GM18505 (cell line): ENCODE measurements at regions not wholly inside any gene's neighbourhood (a gene's known extent, or its start where the extent isn't known, plus 50 kb on each side); places are given as distances from the start of the nearest gene placed in this dataset.

Source experiments
- ATAC-seq: cut with Tn5 transposase; IDR thresholded peaks from one replicate; pipeline ENCODE4 v1.9.1; 2021; ENCODE audit not compliant: unreplicated experiment
- POLR2A ChIP-seq: IDR thresholded peaks from 4 replicates; pipeline ENCODE4 v1.6.1; 2011; ENCODE audit warnings: borderline replicate concordance; ENCODE audit not compliant: insufficient read depth, insufficient read length; ENCODE audit errors: extremely low read depth

DNA sequence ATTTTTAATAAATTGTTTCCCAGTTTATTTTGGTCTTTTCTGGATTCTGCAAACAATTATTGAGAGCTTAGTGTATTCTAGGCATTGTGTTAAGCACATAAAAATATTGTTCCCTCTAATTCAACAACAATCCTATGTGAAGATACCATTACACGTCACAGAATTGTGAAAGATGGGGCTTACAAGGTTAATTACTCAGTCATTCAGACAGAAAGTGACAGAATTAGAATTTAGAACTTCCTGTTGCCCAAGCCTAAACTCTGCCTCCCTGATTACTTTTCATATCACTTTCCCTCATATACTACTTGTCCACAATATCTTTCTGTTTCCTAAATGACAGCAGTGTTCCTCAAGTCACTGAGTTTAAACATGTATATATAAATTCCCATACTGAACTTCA lies 186.7 kb upstream of the VEGFC start:
- ATAC-seq, result no peak
- no peak for TF ChIP-seq POLR2A

DNA sequence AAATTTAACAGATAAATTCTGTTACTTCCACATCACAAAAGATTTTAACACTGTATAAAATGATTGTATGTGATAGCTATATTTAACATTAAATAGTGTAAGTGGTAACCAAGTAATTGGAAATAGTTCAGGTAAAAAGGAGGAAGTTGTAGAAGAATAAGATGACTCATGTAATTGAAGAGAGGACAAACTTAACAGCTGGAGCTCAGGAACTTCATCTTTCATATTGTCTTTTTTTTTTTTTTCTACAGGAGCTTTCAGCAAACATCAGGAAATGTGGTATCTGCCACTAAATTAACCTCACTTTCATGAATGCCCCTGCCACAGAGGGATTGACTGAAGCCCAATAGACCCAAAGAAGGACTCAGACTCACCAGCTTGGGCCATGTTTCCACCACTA lies 188.4 kb upstream of the VEGFC start:
- ATAC-seq, result no peak
- no peak for TF ChIP-seq POLR2A

DNA sequence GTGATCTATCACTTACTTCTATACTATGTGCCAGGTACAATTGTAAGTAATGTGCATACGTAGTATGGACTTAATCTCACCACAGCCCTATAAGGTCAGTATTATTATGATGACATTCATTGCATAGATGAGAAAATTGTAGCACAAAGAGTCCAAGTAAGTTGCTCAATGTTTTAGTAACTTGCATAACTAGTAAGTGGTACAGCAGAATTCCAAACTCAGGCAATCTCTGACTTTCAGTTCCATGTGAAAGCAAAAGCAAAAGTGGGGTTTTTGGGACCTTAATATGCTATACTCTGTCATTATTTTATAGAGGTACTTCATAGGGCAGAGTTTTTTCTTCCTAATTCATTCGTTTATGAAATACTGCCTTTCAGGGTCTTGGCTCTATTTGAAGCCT lies 188.8 kb upstream of the VEGFC start:
- no peak for ATAC-seq

GRCh38 chr4:176988226-176988625 lies 195.5 kb upstream of the VEGFC start:
- TF ChIP-seq POLR2A, result no peak
- ATAC-seq, result no peak

More for the DNA sequence above, 188.8 kb upstream of the VEGFC start:
- no peak for TF ChIP-seq POLR2A

- no peak for ATAC-seq
Observed at GRCh38 chr4:176989186-176989585, 196.5 kb upstream of the VEGFC start.

GRCh38 chr4:176999935-177000543 lies 207.3 kb upstream of the VEGFC start:
- ATAC-seq, result no peak
- no peak for TF ChIP-seq POLR2A

More at GRCh38 chr4:176989186-176989585, 196.5 kb upstream of the VEGFC start:
- no peak for TF ChIP-seq POLR2A

GRCh38 chr4:177001271-177002175 lies 208.8 kb upstream of the VEGFC start:
- TF ChIP-seq POLR2A, result no peak
- no peak for ATAC-seq

GRCh38 chr4:177005674-177006230 lies 213.0 kb upstream of the VEGFC start:
- ATAC-seq, result no peak
- no peak for TF ChIP-seq POLR2A

- TF ChIP-seq POLR2A, result no peak
- ATAC-seq, result no peak
Observed at GRCh38 chr4:177006331-177006730, 213.6 kb upstream of the VEGFC start.

DNA sequence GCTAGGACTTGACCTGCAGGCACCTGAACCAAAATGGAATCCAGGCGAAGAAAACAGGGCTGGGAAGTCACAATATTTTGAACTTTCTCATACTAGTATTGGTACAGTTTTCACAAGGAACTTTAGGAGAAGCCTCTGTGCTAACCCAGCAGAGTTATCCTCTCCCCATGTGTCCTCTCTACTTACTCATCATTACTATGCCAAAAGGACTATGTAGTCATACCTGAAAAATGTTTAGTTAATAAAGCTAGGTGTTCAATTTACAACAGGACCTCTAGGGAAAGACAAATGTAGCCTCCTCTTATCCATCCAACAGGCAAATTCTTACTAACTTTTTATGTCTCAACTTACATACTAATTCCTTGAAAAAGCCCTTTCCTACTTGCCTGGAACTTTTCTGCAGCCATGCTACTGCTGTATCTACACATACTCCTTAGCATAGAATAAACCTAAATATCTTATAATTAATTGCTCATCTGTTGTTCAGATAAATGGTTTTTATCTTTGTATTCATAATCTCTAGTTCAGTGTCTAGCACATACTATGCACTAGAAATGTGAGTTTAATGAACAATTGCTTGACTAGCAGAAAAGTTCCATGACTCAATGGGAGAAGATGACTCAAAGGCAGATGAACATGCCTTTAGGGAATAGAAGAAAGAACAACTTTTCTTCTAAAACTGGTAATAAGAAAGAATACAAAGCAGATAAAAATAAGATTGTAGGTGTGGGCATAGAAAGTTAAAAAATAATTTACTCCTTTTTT lies 215.5 kb upstream of the VEGFC start:
- ATAC-seq, result no peak

GRCh38 chr4:177008836-177009501 lies 216.2 kb upstream of the VEGFC start:
- ATAC-seq, result no peak
- no peak for TF ChIP-seq POLR2A

More for the DNA sequence above, 215.5 kb upstream of the VEGFC start:
- no peak for TF ChIP-seq POLR2A

DNA sequence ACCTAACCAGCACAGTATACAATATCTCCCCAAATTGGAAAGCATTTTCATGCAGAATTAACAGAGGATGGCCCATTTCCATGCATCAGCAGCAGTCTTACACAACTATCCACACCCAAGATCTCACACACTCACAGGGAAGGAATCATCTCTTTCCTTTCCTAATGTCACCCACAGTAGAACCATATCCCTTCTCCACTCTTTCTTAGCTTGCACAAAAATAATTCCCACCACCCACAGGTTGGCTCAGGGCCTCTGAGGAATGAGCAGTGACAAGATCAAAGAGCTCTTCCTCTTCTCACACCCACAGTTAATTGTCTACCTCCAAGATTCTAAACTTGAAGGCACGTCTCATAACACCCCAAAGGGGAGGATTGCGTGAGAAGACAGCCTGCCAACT lies 217.7 kb upstream of the VEGFC start:
- ATAC-seq, result no peak
- TF ChIP-seq POLR2A, result no peak
